ENCODE measurements at regions not wholly inside any gene's neighbourhood (a gene's known extent, or its start where the extent isn't known, plus 50 kb on each side); places are given as distances from the start of the nearest gene placed in this dataset.
"Not testable (repeated sequence)": the region's sequence is repeated elsewhere in the genome, so short reads cannot be mapped to it uniquely, and the experiment has no call there.

DNA sequence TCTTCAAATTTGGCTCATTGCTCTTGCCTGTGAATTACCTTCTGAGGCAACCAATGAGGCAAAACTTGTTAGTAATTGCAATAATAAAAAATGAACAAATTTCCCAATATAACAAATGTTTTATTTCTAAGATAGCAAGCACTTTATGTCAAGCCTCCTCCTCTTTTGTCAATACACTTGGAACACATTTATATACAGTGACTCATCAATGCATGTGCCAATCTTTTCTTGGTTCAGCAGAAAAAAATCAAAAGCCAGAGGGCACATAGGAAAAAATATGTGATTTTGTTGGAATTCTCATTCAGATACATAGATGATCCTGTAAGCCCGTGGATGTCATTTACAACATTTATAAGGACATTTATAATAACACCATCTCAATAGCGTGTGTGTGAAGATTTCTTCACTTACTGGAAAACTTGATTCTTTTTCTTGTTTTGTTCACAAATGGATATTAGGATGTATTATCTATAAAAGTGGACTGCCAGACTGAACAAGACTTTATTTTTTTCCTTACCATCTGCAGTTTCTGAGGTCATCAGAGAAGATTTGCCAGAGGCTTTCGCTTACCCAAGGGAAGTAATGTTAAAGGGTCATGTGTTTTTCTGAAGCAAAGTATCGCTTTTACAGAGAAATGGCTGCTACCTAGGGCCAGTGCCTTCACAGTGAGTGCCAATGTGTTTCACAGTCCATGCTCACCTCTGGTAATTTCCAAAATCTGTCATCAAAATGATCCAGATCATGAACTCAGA, 645.7 kb upstream of the PTBP2 start:
- DNase-seq (ENCODE audit: low spot score): no peak

DNA sequence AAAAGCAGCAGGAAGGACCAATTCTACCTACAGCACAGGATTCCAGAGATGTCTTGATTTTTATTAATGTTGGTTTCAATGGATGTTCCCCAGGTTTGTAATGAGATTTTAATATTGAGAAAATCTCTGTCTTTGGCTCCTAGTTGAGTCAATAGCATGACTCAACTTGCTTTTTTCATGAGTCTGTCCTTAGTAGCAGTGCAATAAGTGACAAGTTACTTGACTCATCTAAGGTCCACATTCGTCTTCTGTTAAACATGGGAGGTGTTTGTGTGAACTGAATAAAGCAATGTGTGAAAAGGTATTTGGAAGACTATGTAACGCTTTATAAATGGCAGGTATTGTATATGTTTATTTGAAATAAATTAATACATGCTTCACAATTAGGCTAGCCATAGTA, 645.0 kb upstream of the PTBP2 start:
- DNase-seq (ENCODE audit: low spot score): no peak

- no peak for DNase-seq (ENCODE audit: low spot score)
These were observed 642.0 kb upstream of the PTBP2 start for GRCh38 chr1:96079581-96079980.

- peak; percentile 26 for DNase-seq (ENCODE audit: low spot score)
These were observed 640.7 kb upstream of the PTBP2 start for GRCh38 chr1:96080925-96081324.

GRCh38 chr1:96087719-96088118, 633.9 kb upstream of the PTBP2 start:
- no peak for DNase-seq (ENCODE audit: low spot score)

GRCh38 chr1:96090134-96090533, 631.5 kb upstream of the PTBP2 start:
- DNase-seq (ENCODE audit: low spot score): no peak

GRCh38 chr1:96095849-96096612, 625.6 kb upstream of the PTBP2 start:
- DNase-seq (ENCODE audit: low spot score): no peak

DNA sequence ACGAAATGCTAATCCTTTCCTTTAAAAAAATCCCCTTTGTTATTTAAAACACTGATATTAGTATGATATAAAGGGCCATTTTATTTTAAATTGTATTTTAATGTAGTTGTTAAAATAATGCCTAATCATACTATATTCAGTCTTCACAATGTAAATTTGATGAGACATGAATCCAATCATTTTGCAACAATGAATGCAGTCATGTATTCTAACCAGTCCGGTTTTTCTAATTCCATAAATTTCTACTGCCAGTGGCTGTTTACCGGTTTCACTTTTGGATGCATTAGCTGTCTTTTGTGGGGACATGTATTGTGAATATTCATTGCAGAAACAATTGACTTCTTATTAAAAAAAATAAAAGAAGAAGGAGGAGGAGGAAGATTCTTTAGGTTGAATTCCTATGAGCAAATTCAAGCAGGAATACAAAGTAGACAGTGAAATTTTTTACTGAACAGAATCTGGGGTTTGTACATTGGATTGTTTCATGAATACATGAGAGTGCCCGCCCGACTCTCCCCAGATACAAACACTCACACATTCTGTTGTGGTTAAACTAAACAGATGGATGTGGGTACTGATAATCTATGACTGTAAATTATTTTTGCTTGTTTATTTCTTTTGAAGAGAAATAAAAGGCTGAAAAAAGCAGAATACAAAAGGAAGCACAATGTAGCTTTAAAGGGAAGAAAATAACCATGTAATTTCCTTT, 624.8 kb upstream of the PTBP2 start:
- no peak for DNase-seq (ENCODE audit: low spot score)

- DNase-seq (ENCODE audit: low spot score): no peak
These were observed 617.1 kb upstream of the PTBP2 start for GRCh38 chr1:96104506-96104905.

- DNase-seq (ENCODE audit: low spot score): no peak
These were observed 616.7 kb upstream of the PTBP2 start for GRCh38 chr1:96104906-96105305.

- DNase-seq (ENCODE audit: low spot score): no peak
These were observed 604.9 kb upstream of the PTBP2 start for GRCh38 chr1:96116731-96117130.

DNA sequence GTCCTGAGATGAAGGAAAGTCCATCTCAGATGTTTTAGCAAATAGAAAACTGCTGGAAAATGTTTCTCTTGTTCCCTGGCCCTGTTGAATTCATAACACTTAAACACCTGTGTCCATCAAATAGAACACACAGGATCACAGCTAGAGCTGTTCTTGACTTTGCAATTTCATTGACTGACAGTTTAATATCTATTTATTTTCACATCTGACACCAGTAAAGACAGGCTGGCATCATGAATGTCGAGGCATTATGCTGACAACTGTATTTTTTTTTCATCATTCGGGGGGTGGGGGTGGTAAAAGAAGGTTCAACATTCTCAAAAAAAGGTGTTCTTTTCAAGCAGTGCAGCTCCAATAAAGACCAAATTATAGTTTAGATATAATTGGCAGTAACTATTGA, 591.2 kb upstream of the PTBP2 start:
- DNase-seq (ENCODE audit: low spot score): no peak

DNA sequence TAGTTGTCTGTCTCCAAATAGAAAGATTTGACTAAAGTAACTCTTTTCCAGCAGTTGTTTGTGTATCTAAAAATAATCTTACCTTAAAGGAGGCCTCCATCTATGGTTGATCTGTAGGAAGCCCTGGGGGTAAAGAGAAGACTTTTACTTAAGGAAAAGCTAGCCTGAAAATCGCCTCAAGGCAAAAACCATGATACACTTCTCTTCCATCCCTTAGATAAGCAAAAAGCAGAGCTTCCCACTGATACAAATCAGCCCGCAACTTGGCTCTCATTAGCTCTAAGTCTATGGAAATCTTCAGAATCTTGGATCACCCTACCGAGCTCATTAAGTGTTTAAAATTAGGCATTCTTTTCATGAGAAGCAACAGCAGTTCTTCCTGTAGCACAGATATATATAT, 576.9 kb upstream of the PTBP2 start:
- no peak for DNase-seq (ENCODE audit: low spot score)

GRCh38 chr1:96145492-96145891, 576.1 kb upstream of the PTBP2 start:
- DNase-seq (ENCODE audit: low spot score): no peak

DNA sequence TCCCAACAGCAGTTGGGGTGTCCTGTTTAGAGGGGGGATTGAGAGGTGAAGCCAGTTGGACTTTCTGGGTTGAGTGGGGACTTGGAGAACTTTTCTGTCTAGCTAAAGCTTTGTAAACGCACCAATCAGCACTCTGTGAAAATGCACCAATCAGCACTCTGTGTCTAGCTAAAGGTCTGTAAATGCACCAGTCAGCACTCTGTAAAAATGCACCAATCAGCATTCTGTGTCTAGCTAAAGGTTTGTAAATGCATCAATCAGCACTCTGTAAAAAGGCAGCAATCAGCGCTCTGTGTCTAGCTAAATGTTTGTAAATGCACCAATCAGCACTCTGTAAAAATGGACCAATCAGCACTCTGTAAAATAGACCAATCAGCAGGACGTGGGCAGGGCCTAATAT, 568.6 kb upstream of the PTBP2 start:
- not testable (repeated sequence) for DNase-seq (ENCODE audit: low spot score)

DNA sequence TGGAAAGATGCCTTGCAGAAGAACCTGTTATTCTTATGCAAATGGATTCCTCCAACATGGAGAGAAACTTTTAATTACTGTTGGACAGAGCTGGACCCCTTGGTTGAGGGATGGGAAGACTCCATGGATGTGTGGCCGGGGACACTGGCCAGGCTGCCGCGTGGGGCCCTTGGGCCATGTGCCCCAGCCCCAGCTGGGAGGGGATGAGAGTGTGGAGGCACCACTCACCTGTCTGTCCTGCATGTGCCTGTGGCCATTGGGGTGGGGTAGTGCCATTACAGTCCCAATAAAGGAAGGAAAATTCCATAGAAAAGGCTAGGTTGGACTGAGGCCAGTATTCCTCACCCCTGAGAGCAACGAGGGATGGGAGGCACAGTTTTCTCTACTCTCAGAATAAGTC, 564.5 kb upstream of the PTBP2 start:
- no peak for DNase-seq (ENCODE audit: low spot score)

GRCh38 chr1:96159379-96159778, 562.2 kb upstream of the PTBP2 start:
- DNase-seq (ENCODE audit: low spot score): no peak

- no peak for DNase-seq (ENCODE audit: low spot score)
These were observed 557.5 kb upstream of the PTBP2 start for GRCh38 chr1:96164053-96164452.

DNA sequence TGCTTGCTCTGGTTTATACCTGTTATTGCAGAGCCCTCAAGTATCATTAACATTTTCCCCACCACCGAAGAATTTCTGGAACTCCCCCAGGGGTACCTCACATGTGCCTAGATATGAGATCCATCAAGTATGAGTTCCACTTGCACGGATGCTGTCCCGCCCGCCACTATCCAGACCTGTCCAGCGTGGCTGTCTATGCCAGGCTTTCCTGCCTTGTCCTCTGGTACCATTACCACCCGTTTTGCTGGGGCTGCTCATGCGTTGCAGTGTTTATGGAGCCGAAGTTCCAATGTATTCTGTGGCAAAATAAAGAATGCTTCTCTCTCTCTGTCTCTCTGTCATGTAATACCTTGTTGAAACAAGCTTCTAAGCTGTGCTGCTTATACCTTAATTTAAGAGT, 543.5 kb upstream of the PTBP2 start:
- no peak for DNase-seq (ENCODE audit: low spot score)

DNA sequence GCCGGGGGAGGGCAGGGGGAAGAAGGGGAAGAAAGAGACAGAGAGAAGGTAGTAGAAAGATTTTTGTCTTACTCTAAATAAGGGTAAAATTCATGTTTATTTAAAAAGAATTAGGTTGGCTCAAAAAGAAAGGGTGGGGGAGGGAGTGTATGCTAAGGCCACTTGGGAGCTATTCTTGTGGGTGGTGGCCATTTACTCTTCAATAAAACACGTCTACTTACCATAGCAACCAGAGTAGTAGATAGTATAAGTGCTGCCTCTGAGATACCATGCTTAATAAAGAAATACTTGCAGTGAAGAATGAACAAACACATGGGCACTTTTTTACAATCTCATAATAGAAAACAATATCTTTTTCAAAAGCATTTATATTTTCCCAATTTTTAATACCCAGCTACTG, 538.1 kb upstream of the PTBP2 start:
- DNase-seq (ENCODE audit: low spot score): no peak

GRCh38 chr1:96183928-96184327, 537.7 kb upstream of the PTBP2 start:
- DNase-seq (ENCODE audit: low spot score): no peak

DNA sequence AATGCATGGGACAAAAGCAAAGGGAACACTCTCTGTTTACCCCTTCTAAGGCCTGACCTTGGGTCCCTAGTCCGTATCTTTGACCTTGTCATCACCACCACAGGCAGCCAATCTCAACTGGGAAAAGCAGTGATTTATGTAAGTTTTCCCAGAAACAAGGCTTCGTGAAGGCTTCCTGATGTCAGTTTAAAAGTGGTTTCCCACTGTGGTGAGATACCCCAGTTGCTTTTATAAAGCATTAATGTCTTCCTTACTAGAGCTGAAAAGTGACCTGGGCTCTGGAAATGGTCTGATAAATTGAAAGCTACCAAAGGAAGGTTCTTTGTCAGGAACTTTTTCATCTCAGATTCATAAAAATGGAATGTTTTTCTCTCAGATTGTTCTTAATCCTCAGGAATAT, 536.4 kb upstream of the PTBP2 start:
- DNase-seq (ENCODE audit: low spot score): no peak

- DNase-seq (ENCODE audit: low spot score): no peak
These were observed 534.6 kb upstream of the PTBP2 start for GRCh38 chr1:96187020-96187419.

Data from iPS-NIHi11 (cell line).